Activated CD8-positive, alpha-beta T cell treated with anti-CD3 and anti-CD28 coated beads for 36 hours (primary cell): ENCODE measurements at regions not wholly inside any gene's neighbourhood (a gene's known extent, or its start where the extent isn't known, plus 50 kb on each side); places are given as distances from the start of the nearest gene placed in this dataset.

Experiments used
- ATAC-seq: fragments of 200-7000 bp; cut with Tn5 transposase; one replicate; pipeline ENCODE4 v1.10.0; 2021; ENCODE audit warnings: mild to moderate bottlenecking, moderate library complexity
- CTCF ChIA-PET: fragments of 350-600 bp; sonication (Branson Sonifier 250); formaldehyde crosslinking; loops from one replicate; lab custom pipeline; 2021; ENCODE audit warnings: antibody characterized with exemption; lab: Charles Lee
- POLR2A ChIA-PET: fragments of 350-600 bp; sonication (Branson Sonifier 250); formaldehyde crosslinking; loops from one replicate; lab custom pipeline; 2021; ENCODE audit warnings: antibody characterized with exemption; lab: Charles Lee
- DNase-seq: peaks from one replicate; pipeline ENCODE4 v3.0.0-alpha.2; 2020
- H3K27ac Mint-ChIP-seq: one replicate; pipeline ENCODE4 v1.8.0; 2021; ENCODE audit warnings: mild to moderate bottlenecking, mixed read lengths
- H3K27me3 Mint-ChIP-seq: one replicate; pipeline ENCODE4 v1.8.0; 2021; ENCODE audit warnings: mixed read lengths
- H3K36me3 Mint-ChIP-seq: one replicate; pipeline ENCODE4 v1.8.0; 2021; ENCODE audit warnings: low read depth, mixed read lengths
- H3K4me1 Mint-ChIP-seq: one replicate; pipeline ENCODE4 v1.8.0; 2021; ENCODE audit warnings: low read depth, mixed read lengths
- H3K4me3 Mint-ChIP-seq: one replicate; pipeline ENCODE4 v1.8.0; 2021; ENCODE audit warnings: mild to moderate bottlenecking, moderate library complexity, mixed read lengths
- H3K9me3 Mint-ChIP-seq: one replicate; pipeline ENCODE4 v1.8.0; 2021; ENCODE audit warnings: mixed read lengths
- CTCF ChIP-seq: fragments of 200-600 bp; IDR thresholded peaks from one replicate; pipeline ENCODE4 v1.8.0; 2022; ENCODE audit warnings: antibody characterized with exemption, mild to moderate bottlenecking
- intact Hi-C: fragments of 100-400 bp; cut with micrococcal nuclease; formaldehyde crosslinking; loops from one replicate; pipeline ENCODE4 v1.10.0; 2022

- POLR2A ChIA-PET, result no interaction called here
- Mint-ChIP-seq H3K27me3 (peaks cover 4% of the 10 kb centered on the region), H3K36me3 (no peaks in the 10 kb centered on the region), H3K4me1 (no peaks in the 10 kb centered on the region), H3K4me3 (no peak overlapping the region), H3K9me3 (no peaks in the 10 kb centered on the region), H3K27ac (no peak overlapping the region)
- TF ChIP-seq CTCF, result no peak
- CTCF ChIA-PET, result no interaction called here
- DNase-seq (no peak), ATAC-seq (no peak)
- intact Hi-C loops, result no loop called here
Measured at GRCh38 chr4:163273922-163274321, 58.5 kb downstream of the NPY1R start.

- ATAC-seq (no peak), DNase-seq (no peak)
- no peak overlapping the region for H3K27ac Mint-ChIP-seq
- H3K4me3 Mint-ChIP-seq, result no peak overlapping the region
- CTCF ChIA-PET, result no interaction called here
- peaks cover 2% of the 10 kb centered on the region for H3K27me3 Mint-ChIP-seq
- no peaks in the 10 kb centered on the region for H3K36me3 Mint-ChIP-seq
- intact Hi-C loops, result no loop called here
- POLR2A ChIA-PET, result no interaction called here
- no peaks in the 10 kb centered on the region for H3K4me1 Mint-ChIP-seq
- no peaks in the 10 kb centered on the region for H3K9me3 Mint-ChIP-seq
- TF ChIP-seq CTCF, result no peak
Measured at GRCh38 chr4:163273203-163273602, 59.2 kb downstream of the NPY1R start.

GRCh38 chr4:163271555-163272127, 60.8 kb downstream of the NPY1R start:
- DNase-seq (no peak), ATAC-seq (no peak)
- Mint-ChIP-seq H3K9me3 (no peaks in the 10 kb centered on the region), H3K4me3 (no peak overlapping the region), H3K36me3 (no peaks in the 10 kb centered on the region), H3K27ac (no peak overlapping the region), H3K27me3 (peaks cover 2% of the 10 kb centered on the region), H3K4me1 (no peaks in the 10 kb centered on the region)
- ChIA-PET POLR2A (no interaction called here), CTCF (interaction anchor here (1.2 kb wide), 1 partner anchor 28 kb away, joined by 3 read pairs; no protein-coding TSS in a partner anchor)
- intact Hi-C loops, result no loop called here
- TF ChIP-seq CTCF, result no peak

GRCh38 chr4:163269869-163270268, 62.5 kb downstream of the NPY1R start:
- peaks cover 2% of the 10 kb centered on the region for H3K27me3 Mint-ChIP-seq
- H3K4me3 Mint-ChIP-seq, result no peak overlapping the region
- intact Hi-C loops, result no loop called here
- H3K27ac Mint-ChIP-seq, result no peak overlapping the region
- H3K9me3 Mint-ChIP-seq, result no peaks in the 10 kb centered on the region
- DNase-seq, result no peak
- TF ChIP-seq CTCF, result no peak
- POLR2A ChIA-PET, result no interaction called here
- no peaks in the 10 kb centered on the region for H3K36me3 Mint-ChIP-seq
- ATAC-seq, result no peak
- CTCF ChIA-PET, result no interaction called here
- H3K4me1 Mint-ChIP-seq, result no peaks in the 10 kb centered on the region

- intact Hi-C loops, result no loop called here
- H3K27ac Mint-ChIP-seq, result no peak overlapping the region
- no peaks in the 10 kb centered on the region for H3K4me1 Mint-ChIP-seq
- no peaks in the 10 kb centered on the region for H3K9me3 Mint-ChIP-seq
- CTCF ChIA-PET, result no interaction called here
- POLR2A ChIA-PET, result no interaction called here
- peaks cover 2% of the 10 kb centered on the region for H3K27me3 Mint-ChIP-seq
- no peaks in the 10 kb centered on the region for H3K36me3 Mint-ChIP-seq
- H3K4me3 Mint-ChIP-seq, result no peak overlapping the region
- ATAC-seq (no peak), DNase-seq (no peak)
- no peak for TF ChIP-seq CTCF
Measured at GRCh38 chr4:163269166-163269565, 63.2 kb downstream of the NPY1R start.
